DOHH2 (cell line): ENCODE measurements at regions not wholly inside any gene's neighbourhood (a gene's known extent, or its start where the extent isn't known, plus 50 kb on each side); places are given as distances from the start of the nearest gene placed in this dataset.

ENCODE experiments used
- H3F3A ChIP-seq: fragments of 200-600 bp; sonication (generic), shearing (Covaris generic); 2 replicates; pipeline ENCODE4 v1.6.0; 2016; ENCODE audit warnings: antibody characterized with exemption, mild to moderate bottlenecking; ENCODE audit not compliant: control insufficient read depth, insufficient read depth
- H3K27ac ChIP-seq: fragments of 200-600 bp; sonication (generic); 2 replicates; pipeline ENCODE4 v1.5.1; 2014; ENCODE audit warnings: low read depth, mild to moderate bottlenecking, low read length, moderate library complexity
- H3K27me3 ChIP-seq: fragments of 200-600 bp; sonication (generic); 2 replicates; pipeline ENCODE4 v1.6.1; 2014; ENCODE audit warnings: mild to moderate bottlenecking, low read length, mixed read lengths; ENCODE audit not compliant: control insufficient read depth
- H3K36me3 ChIP-seq: fragments of 200-600 bp; sonication (generic); 2 replicates; pipeline ENCODE4 v1.6.1; 2014; ENCODE audit warnings: mild to moderate bottlenecking, low read length, moderate library complexity, mixed read lengths; ENCODE audit not compliant: control insufficient read depth
- H3K4me1 ChIP-seq: fragments of 200-600 bp; sonication (generic); 2 replicates; pipeline ENCODE4 v1.6.1; 2014; ENCODE audit warnings: mild to moderate bottlenecking, low read length, mixed read lengths; ENCODE audit not compliant: control insufficient read depth
- H3K4me2 ChIP-seq: fragments of 200-600 bp; sonication (generic); 2 replicates; pipeline ENCODE4 v1.6.0; 2014; ENCODE audit warnings: mild to moderate bottlenecking, low read length, moderate library complexity
- H3K4me3 ChIP-seq: fragments of 200-600 bp; sonication (generic); 2 replicates; pipeline ENCODE4 v1.5.1; 2014; ENCODE audit warnings: mild to moderate bottlenecking, low read length, mixed read lengths
- H3K79me2 ChIP-seq: fragments of 200-600 bp; sonication (generic); 2 replicates; pipeline ENCODE4 v1.6.1; 2014; ENCODE audit warnings: mild to moderate bottlenecking, low read length, mixed read lengths; ENCODE audit not compliant: control insufficient read depth
- H3K9me2 ChIP-seq: fragments of 200-600 bp; sonication (generic); replicated peaks from 2 replicates; pipeline ENCODE4 v1.6.1; 2014; ENCODE audit warnings: mild to moderate bottlenecking, low read length, mixed read lengths; ENCODE audit not compliant: control insufficient read depth
- H3K9me3 ChIP-seq: fragments of 200-600 bp; sonication (generic); 2 replicates; pipeline ENCODE4 v1.6.1; 2014; ENCODE audit warnings: antibody characterized with exemption, low read length, mixed read lengths; ENCODE audit not compliant: control insufficient read depth, insufficient read depth
- H4K20me1 ChIP-seq: fragments of 200-600 bp; sonication (generic); 2 replicates; pipeline ENCODE4 v1.6.0; 2014; ENCODE audit warnings: low read depth, mild to moderate bottlenecking, antibody characterized with exemption, low read length, moderate library complexity; ENCODE audit not compliant: control insufficient read depth, insufficient read depth
- EZH2phosphoT487 ChIP-seq: fragments of 200-600 bp; sonication (generic); IDR thresholded peaks from 2 replicates; pipeline ENCODE4 v1.6.1; 2017; ENCODE audit warnings: borderline replicate concordance, mild to moderate bottlenecking, antibody characterized with exemption, low read length, moderate library complexity, mixed read lengths
- TF ChIP-seq, protein P1 (sequence below): fragments of 200-600 bp; sonication (generic); IDR thresholded peaks from one replicate; pipeline ENCODE4 v1.5.1; 2014; ENCODE audit warnings: antibody characterized with exemption, mild to moderate bottlenecking, low read depth, low read length; ENCODE audit not compliant: poor library complexity, severe bottlenecking

DNA sequence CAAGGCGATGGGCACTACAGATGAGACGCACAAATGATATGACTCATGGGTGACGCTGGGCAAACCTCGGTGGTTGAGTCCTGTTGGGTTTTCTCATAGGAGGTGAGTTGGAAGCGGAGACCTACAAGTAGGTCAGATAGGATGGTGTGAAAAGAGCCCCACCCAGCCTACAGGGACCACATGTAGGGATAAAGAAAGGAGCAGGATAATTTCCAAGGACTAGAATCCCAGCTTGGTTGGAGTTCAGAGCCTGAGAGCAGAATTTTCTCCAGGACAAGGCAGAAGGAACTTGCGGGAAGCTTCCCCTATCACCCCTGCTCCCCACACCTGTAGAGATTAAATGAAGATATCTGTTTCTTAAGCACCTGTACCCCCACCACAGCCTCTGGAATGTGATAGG, 489.7 kb upstream of the CDH4 start:
- no peak overlapping the region for H3K27ac ChIP-seq
- no peak overlapping the region for H3K4me3 ChIP-seq
- H3K27me3 ChIP-seq = no peaks in the 10 kb centered on the region
- no peaks in the 10 kb centered on the region for H3F3A ChIP-seq
- no peaks in the 10 kb centered on the region for H3K9me2 ChIP-seq
- peaks cover 6% of the 10 kb centered on the region; the same call in 1 of the 2 replicates for H3K9me3 ChIP-seq
- H3K4me2 ChIP-seq = no peak overlapping the region
- H3K36me3 ChIP-seq = no peaks in the 10 kb centered on the region
- no peaks in the 10 kb centered on the region for H4K20me1 ChIP-seq
- no peak for TF ChIP-seq EZH2phosphoT487
- TF ChIP-seq, protein P1, sequence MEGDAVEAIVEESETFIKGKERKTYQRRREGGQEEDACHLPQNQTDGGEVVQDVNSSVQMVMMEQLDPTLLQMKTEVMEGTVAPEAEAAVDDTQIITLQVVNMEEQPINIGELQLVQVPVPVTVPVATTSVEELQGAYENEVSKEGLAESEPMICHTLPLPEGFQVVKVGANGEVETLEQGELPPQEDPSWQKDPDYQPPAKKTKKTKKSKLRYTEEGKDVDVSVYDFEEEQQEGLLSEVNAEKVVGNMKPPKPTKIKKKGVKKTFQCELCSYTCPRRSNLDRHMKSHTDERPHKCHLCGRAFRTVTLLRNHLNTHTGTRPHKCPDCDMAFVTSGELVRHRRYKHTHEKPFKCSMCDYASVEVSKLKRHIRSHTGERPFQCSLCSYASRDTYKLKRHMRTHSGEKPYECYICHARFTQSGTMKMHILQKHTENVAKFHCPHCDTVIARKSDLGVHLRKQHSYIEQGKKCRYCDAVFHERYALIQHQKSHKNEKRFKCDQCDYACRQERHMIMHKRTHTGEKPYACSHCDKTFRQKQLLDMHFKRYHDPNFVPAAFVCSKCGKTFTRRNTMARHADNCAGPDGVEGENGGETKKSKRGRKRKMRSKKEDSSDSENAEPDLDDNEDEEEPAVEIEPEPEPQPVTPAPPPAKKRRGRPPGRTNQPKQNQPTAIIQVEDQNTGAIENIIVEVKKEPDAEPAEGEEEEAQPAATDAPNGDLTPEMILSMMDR = no peak
- no peaks in the 10 kb centered on the region for H3K4me1 ChIP-seq
- H3K79me2 ChIP-seq = no peaks in the 10 kb centered on the region

DNA sequence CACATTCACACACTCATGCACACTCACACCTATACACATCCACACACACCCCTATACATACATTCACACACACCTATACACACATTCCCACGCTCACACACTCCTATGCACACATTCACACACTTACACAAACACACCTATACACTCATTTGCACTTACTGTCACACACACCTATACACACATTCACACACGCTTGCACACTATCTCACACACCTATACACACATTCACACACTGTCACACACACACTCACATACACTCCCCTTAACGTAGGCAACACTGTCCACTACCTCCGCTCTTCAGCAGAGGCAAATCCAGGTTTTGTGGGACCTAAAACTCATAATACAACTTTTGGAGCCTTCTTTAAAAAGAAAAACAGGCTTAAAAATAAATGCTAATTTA, 487.7 kb upstream of the CDH4 start:
- Histone ChIP-seq H3K36me3 (no peaks in the 10 kb centered on the region), H3K79me2 (no peaks in the 10 kb centered on the region), H3K27ac (no peak overlapping the region), H3K4me2 (no peak overlapping the region), H3K9me2 (no peaks in the 10 kb centered on the region), H3F3A (no peaks in the 10 kb centered on the region), H3K4me1 (no peaks in the 10 kb centered on the region), H3K27me3 (no peaks in the 10 kb centered on the region), H3K9me3 (peaks cover 6% of the 10 kb centered on the region; the same call in 1 of the 2 replicates), H4K20me1 (no peaks in the 10 kb centered on the region), H3K4me3 (no peak overlapping the region)
- TF ChIP-seq, protein P1 = no peak
- no peak for TF ChIP-seq EZH2phosphoT487

DNA sequence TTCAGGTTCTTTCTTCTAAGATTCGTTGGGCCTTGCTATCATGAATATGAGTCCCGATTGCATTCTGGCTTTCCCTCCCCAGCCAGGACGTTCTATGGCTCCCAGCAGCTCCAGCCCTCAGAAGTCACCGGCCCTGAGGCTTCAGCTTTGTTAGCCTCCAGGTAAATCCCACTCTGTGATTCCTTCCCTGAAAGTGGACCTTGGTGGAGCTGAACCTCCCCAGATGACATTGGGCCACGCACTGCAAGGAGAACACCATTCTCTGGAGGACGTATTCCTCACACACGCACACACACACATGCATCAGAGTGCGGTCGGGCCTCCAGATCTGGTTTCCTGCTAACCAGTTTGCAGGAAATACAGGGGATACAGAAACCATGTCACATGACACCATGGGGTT, 487.3 kb upstream of the CDH4 start:
- Histone ChIP-seq H3K4me3 (no peak overlapping the region), H4K20me1 (no peaks in the 10 kb centered on the region), H3K27me3 (no peaks in the 10 kb centered on the region), H3K4me1 (no peaks in the 10 kb centered on the region), H3K4me2 (no peak overlapping the region), H3K36me3 (no peaks in the 10 kb centered on the region), H3K9me3 (peaks cover 6% of the 10 kb centered on the region; the same call in 1 of the 2 replicates), H3K27ac (no peak overlapping the region), H3K9me2 (no peaks in the 10 kb centered on the region), H3K79me2 (no peaks in the 10 kb centered on the region), H3F3A (no peaks in the 10 kb centered on the region)
- no peak for TF ChIP-seq EZH2phosphoT487
- TF ChIP-seq, protein P1 = no peak
